ENCODE measurements at regions not wholly inside any gene's neighbourhood (a gene's known extent, or its start where the extent isn't known, plus 50 kb on each side); places are given as distances from the start of the nearest gene placed in this dataset.

GRCh38 chr4:96763546-96763945, 923.7 kb downstream of the PDHA2 start:
- TF ChIP-seq CTCF (IDR thresholded peaks at IDR 0.05): no peak
- TF ChIP-seq POLR2A (IDR thresholded peaks at IDR 0.05): no peak
